Colonic mucosa (tissue), 4 donors: ENCODE measurements at regions not wholly inside any gene's neighbourhood (a gene's known extent, or its start where the extent isn't known, plus 50 kb on each side); places are given as distances from the start of the nearest gene placed in this dataset.

Experiments
- DNase-seq: peaks from one replicate; pipeline ENCODE4 v3.0.0-alpha.2; 2020
- H3K27ac ChIP-seq: fragments of 200-600 bp; one replicate; pipeline ENCODE4 v1.8.0; 2021
- H3K27me3 ChIP-seq: fragments of 200-600 bp; one replicate; pipeline ENCODE4 v1.8.0; 2021
- H3K36me3 ChIP-seq: fragments of 200-600 bp; one replicate; pipeline ENCODE4 v1.8.0; 2021
- H3K4me1 ChIP-seq: fragments of 200-600 bp; one replicate; pipeline ENCODE4 v1.8.0; 2021; ENCODE audit warnings: mild to moderate bottlenecking
- H3K4me3 ChIP-seq: fragments of 200-600 bp; one replicate; pipeline ENCODE4 v1.8.0; 2021
- H3K9ac ChIP-seq, 2 donors: one replicate each; pipeline ENCODE4 v1.7.0; 2013; ENCODE audit warnings: control low read depth in 2 of 2, low read depth in 2 of 2, low read length in 2 of 2
- H3K9me3 ChIP-seq: fragments of 200-600 bp; one replicate; pipeline ENCODE4 v1.8.0; 2021
- intact Hi-C: fragments of 100-400 bp; cut with DNase I; formaldehyde crosslinking; loops from one replicate; pipeline ENCODE4 v1.14.1; 2022
- TF ChIP-seq, protein P1 (sequence below): fragments of 200-600 bp; IDR thresholded peaks from one replicate; pipeline ENCODE4 v1.8.0; 2022; ENCODE audit warnings: antibody characterized with exemption, mild to moderate bottlenecking
- donor health status: healthy.
- donor health status: DM: no; HTN: no; CAD: no.
- donor health status: DM: no; HTN: no; CAD: no.

DNA sequence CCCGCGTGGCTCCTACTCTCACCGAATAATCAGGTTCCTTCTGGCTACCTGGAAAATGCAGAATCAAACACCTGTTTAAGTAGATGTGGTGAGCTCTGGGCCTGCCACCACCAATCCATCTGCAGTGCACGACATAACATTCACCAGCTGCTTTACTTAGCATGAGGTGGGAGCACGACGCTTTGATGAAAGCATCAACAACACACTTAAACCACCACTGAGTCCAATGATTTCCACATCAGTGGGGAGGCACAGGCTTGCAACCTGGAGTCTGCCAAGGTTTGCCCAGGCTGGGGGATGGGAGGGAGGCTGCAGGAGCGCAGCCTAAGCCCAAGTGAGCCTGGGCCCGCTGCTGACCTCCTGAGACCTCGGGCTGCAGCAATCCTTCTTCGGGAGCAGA lies 415.5 kb downstream of the MEIS1 start:
- no peak overlapping the region for H3K27ac ChIP-seq
- no peaks in the 10 kb centered on the region for H3K36me3 ChIP-seq
- no peaks in the 10 kb centered on the region for H3K9me3 ChIP-seq
- H3K4me3 ChIP-seq, result no peak overlapping the region
- H3K27me3 ChIP-seq, result no peaks in the 10 kb centered on the region
- H3K4me1 ChIP-seq, result no peaks in the 10 kb centered on the region
- no peak overlapping the region for H3K9ac ChIP-seq
- DNase-seq, result no peak
- TF ChIP-seq, protein P1, sequence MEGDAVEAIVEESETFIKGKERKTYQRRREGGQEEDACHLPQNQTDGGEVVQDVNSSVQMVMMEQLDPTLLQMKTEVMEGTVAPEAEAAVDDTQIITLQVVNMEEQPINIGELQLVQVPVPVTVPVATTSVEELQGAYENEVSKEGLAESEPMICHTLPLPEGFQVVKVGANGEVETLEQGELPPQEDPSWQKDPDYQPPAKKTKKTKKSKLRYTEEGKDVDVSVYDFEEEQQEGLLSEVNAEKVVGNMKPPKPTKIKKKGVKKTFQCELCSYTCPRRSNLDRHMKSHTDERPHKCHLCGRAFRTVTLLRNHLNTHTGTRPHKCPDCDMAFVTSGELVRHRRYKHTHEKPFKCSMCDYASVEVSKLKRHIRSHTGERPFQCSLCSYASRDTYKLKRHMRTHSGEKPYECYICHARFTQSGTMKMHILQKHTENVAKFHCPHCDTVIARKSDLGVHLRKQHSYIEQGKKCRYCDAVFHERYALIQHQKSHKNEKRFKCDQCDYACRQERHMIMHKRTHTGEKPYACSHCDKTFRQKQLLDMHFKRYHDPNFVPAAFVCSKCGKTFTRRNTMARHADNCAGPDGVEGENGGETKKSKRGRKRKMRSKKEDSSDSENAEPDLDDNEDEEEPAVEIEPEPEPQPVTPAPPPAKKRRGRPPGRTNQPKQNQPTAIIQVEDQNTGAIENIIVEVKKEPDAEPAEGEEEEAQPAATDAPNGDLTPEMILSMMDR, result no peak
- intact Hi-C loops, result no loop called here

DNA sequence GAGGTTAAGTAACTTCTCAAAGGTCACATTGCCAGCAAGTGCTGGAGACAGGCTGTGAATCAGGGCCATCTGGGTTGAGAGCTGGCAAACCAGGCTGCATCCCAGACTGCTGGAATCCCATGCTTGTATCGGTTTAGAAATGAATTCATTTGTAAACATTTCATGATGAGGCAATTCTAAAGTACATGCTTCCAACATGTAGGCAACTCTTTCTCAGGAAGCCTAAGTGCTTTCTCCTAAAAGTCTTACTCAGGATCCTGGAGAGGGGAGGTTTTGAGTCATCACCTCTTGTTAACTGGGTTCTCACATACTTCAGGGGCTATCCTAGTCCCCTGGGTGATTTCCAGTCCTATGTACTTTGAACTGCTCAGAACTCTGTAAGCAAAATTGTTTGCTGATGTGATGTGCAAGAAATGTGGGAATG lies 416.5 kb downstream of the MEIS1 start:
- no peak for DNase-seq
- TF ChIP-seq, protein P1, result no peak
- intact Hi-C loops, result no loop called here

DNA sequence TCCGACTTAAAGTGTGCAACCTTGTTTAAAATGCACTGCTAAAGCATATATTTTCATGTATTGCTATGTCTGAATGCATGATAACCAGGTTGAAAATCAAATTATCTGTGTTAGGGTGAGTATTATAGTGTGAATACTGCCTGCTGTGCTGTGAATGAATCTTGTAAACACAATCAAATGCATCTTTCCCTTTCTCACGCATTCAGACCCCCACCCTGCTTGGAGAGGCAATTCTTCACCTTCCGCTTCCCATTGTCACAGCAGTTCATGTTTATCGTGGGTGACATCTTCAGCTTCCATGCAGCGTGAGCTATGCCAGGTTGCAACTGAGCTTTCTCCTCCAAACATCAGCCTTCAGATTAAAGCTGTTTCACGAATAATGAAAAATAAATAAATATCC lies 418.0 kb downstream of the MEIS1 start:
- Histone ChIP-seq H3K4me3 (no peak overlapping the region), H3K36me3 (no peaks in the 10 kb centered on the region), H3K4me1 (no peaks in the 10 kb centered on the region), H3K9me3 (no peaks in the 10 kb centered on the region), H3K9ac (no peak overlapping the region), H3K27ac (no peak overlapping the region), H3K27me3 (no peaks in the 10 kb centered on the region)
- TF ChIP-seq, protein P1, result no peak
- intact Hi-C loops, result no loop called here
- no peak for DNase-seq

More for the DNA sequence above, 416.5 kb downstream of the MEIS1 start:
- H3K9me3 ChIP-seq, result no peaks in the 10 kb centered on the region
- H3K36me3 ChIP-seq, result no peaks in the 10 kb centered on the region
- no peaks in the 10 kb centered on the region for H3K4me1 ChIP-seq
- peak overlapping the region; percentile 32 for H3K27ac ChIP-seq
- no peaks in the 10 kb centered on the region for H3K27me3 ChIP-seq
- H3K4me3 ChIP-seq, result no peak overlapping the region
- no peak overlapping the region for H3K9ac ChIP-seq

DNA sequence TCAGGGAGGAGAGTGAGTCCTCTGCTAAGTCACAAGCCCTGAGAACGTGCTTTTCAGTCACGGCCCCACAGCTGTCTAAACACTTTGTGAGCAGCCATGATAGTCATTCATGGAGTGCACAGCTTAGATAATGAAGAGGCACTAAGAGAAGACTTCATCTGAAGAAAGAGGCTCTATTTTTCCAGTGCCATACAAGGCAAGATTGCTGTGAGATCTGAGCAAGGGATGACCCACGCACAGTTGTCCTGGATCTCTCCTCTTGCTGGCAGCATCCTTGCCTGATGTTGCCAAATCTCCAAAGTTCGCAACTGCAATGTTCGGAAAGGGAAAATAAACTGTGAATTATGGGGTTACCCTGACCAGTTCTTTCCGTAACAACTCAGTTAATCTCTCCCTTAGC lies 418.7 kb downstream of the MEIS1 start:
- H3K27ac ChIP-seq, result peak overlapping the region; percentile 50
- DNase-seq, result no peak

DNA sequence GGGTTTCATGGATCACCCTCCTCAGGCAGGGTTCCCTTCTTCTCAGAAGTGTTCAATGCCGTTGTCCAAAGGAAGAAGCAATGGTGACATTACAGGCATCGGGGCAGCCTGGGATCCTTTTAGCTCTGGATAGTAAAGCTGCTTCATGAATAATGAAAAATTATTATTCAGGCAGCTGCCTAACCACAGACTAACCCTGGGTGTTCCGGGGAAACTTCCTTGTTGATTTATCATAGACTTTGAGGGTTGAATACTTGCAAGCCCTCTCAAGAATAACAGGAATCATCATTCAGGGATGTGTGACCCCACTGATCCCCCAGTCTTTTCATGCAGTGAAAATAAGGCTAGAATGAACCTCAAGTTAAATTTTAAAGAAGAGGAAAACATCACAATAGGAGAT lies 419.4 kb downstream of the MEIS1 start:
- H3K27ac ChIP-seq, result peak overlapping the region; percentile 50
- intact Hi-C loops, result no loop called here
- H3K4me3 ChIP-seq, result no peak overlapping the region
- no peaks in the 10 kb centered on the region for H3K36me3 ChIP-seq
- no peak overlapping the region for H3K9ac ChIP-seq
- no peak for DNase-seq
- H3K4me1 ChIP-seq, result no peaks in the 10 kb centered on the region
- no peaks in the 10 kb centered on the region for H3K9me3 ChIP-seq
- no peaks in the 10 kb centered on the region for H3K27me3 ChIP-seq
- TF ChIP-seq, protein P1, result no peak

More for the DNA sequence above, 418.7 kb downstream of the MEIS1 start:
- TF ChIP-seq, protein P1, result no peak
- no peaks in the 10 kb centered on the region for H3K27me3 ChIP-seq
- H3K4me1 ChIP-seq, result no peaks in the 10 kb centered on the region
- intact Hi-C loops, result no loop called here
- no peaks in the 10 kb centered on the region for H3K36me3 ChIP-seq
- no peak overlapping the region for H3K9ac ChIP-seq
- no peaks in the 10 kb centered on the region for H3K9me3 ChIP-seq
- H3K4me3 ChIP-seq, result no peak overlapping the region
